DLD1 (cell line): ENCODE measurements at regions not wholly inside any gene's neighbourhood (a gene's known extent, or its start where the extent isn't known, plus 50 kb on each side); places are given as distances from the start of the nearest gene placed in this dataset.

Source experiments
- in situ Hi-C: cut with HindIII; loops from 2 replicates; pipeline ENCODE4 v1.10.0; 2017; ENCODE audit warnings: low sequenced_read_pairs

DNA sequence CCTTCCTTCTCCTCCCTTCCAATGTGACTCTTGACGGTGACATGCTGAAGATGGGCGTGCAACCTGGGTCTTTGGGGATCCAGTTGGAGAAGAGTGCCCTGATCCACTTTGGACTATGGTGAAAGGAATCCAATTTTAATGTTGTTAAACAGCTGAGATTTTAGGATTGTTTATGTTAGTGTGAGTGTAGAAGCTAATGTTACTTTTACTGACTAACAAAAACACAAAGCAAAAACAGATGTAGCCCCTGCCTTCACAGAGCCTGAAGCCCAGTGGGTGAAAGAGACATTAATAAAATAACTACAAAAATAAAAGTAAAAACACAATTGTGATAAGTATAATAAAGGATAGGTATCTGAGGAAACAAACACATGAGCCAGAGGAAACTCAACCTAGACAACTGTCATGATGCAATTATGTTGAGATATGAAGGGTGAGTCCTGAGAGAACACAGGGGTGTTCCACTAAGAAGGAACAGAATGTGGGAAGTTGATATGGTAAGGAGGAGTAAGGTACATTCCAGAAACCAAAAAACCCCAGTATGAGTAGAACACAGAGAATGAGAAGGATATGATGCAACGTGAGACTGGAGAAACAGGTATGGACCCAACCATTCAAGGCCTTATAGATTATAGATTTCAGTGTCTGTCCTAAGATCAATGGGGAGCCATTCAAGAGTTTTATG lies 115.1 kb upstream of the PMFBP1 start:
- in situ Hi-C loops: no loop called here

- in situ Hi-C loops: no loop called here
Measured at GRCh38 chr16:72285728-72286127, 113.8 kb upstream of the PMFBP1 start.

- in situ Hi-C loops: no loop called here
Measured at GRCh38 chr16:72285324-72285723, 113.4 kb upstream of the PMFBP1 start.

DNA sequence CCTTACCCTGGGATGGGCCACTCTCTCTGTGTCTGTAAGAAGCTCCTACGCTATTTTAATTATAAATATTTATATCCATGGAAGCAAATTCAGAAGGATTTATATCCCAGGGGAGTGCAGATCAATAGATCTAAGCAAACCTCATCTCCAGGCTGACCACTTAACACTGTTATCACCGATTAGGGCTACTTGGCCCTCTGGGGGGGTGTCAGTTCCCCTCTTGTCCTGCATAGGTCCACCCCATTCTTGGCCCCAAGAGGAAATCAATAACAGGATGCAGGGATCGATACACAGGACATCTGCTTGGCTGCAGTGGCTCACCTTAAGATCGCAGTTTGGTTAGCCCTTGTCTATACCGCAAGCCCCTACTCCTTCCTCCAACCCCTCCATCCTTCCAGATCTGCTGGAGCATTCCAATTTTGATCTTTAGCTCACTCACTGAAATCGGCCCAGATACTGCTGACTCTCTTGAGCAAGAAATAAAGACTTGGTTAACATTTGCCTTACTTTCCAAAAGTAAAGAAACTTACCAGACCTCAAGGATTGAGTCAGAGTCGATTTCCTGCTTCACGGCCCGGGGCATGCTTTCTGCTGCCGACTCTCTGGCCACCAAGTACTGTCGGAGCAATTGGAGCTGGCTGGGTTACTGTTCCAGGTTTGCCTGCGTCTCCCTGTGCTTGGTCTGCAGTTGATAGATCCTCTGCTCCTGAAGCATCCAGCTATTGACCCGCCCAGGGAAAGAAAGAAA lies 112.3 kb upstream of the PMFBP1 start:
- in situ Hi-C loops: no loop called here

- in situ Hi-C loops: no loop called here
Measured at GRCh38 chr16:72282362-72282761, 110.4 kb upstream of the PMFBP1 start.

DNA sequence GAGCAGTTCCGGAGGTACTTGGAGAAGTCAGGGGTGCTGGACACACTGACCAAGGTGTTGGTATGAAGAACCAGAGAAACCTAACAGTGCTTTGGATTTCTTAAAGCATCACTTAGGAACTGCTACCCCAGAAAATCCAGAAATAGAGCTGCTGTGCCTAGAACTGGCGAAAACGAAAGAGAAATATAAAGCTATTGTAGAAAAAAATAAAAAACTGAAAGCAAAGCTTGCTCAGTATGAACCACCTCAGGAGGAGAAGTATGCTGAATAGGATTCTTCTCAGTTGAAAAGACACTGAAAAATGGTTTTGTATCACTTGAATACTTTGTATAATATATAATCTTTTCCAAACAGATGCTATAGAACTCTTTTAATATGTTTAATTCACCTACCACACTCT lies 106.3 kb upstream of the PMFBP1 start:
- in situ Hi-C loops: no loop called here

DNA sequence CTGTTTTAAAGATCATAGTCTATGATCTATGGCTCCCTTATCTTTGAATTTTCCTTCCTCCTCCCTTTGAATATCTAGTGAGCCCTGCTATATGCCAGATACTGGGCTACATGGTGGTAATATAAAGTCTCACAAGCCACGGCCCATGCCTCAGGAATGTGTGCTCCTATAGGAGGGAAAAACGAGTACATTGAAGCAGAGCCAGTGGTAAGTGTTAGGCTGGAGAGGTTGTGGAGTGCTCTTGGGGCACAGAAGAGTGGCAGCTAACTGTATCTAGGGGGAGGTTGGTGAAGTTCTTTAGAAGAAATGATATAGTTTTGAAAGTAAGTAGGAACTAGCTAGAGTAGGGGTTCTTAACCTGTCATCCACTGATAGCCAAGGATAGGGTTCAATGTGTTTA lies 105.8 kb upstream of the PMFBP1 start:
- in situ Hi-C loops: no loop called here

DNA sequence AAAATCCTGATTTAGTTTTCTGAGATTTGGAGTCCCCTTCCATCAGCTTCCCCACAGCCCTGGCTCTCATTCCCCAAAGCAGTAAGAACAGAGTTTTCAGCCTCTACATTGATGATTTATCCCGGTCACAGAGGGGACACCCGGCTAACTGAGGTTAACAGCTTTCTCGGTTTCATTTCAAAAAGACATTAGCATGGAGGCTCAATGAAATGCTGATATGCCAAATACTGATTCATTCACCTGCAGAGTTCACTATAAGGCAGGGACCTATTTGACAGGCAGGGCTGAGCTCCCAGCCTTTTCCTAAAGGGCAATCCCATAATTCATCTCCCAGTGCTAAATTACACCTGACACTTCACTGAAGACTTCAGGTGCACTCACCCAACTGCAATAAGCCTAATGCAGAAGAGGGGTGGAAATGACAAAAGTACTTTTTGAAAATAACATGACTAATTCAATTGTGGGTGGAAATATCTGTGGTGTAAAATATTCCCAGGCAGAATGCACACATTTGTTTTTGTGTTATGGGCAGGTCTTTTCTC lies 99.8 kb upstream of the PMFBP1 start:
- in situ Hi-C loops: no loop called here

DNA sequence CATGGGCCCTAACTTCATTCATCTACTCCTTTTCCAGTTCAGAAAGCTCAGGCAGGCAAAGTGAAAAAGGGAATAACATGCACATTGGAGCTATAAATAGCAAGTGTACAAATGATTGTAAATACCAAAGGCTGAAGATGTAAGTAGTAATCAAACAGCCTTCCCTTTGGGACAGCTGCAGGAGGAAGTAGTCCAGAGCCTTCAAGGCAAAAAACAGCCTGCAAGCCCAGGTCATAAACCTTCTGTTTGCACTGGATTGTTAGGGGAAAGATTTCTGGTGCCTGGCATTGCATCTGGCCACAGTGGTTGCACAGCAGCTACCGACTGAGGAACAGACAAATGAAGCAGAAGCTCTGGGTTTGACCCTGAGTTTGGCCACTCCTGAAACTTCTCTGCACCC lies 98.6 kb upstream of the PMFBP1 start:
- in situ Hi-C loops: no loop called here

DNA sequence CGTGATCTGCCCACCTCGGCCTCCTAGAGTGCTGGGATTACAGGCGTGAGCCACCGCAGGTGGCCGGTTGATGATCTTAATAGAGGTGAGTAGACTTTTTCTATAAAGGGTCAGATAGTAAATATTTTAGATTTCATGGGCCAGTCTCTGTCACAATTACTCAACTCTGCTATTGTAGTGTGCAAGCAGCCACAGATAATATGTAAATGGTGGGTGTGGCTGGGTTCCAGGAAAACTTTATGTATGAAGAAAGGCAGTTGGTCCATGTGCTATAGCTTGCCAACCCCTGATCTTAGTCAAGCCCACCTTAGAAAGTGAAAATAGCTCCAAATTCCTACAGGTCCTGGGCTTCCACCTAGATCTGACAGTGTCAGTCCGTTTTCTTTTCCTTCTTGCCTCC lies 94.9 kb upstream of the PMFBP1 start:
- in situ Hi-C loops: no loop called here

GRCh38 chr16:72264771-72265170 lies 92.8 kb upstream of the PMFBP1 start:
- in situ Hi-C loops: no loop called here

- in situ Hi-C loops: no loop called here
Measured at GRCh38 chr16:72262711-72263110, 90.8 kb upstream of the PMFBP1 start.

DNA sequence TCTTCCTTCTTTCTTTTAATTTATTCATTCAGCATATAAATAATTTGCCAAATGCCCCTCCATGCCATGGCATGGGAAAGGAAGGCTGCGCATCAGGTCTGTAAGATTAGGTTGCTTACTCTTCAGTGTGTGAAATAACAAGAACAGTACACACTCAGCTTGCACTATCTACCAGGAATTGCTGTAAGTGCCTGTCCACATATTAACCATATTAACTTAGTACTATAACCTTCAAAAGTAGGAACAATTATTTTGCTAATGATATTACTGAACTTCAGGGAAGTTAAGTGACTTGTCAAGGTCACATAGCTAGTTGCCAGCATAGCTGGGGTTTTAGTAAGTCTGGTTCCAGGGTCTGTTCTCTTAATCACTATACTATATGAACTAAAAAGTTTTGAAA lies 89.2 kb upstream of the PMFBP1 start:
- in situ Hi-C loops: no loop called here

DNA sequence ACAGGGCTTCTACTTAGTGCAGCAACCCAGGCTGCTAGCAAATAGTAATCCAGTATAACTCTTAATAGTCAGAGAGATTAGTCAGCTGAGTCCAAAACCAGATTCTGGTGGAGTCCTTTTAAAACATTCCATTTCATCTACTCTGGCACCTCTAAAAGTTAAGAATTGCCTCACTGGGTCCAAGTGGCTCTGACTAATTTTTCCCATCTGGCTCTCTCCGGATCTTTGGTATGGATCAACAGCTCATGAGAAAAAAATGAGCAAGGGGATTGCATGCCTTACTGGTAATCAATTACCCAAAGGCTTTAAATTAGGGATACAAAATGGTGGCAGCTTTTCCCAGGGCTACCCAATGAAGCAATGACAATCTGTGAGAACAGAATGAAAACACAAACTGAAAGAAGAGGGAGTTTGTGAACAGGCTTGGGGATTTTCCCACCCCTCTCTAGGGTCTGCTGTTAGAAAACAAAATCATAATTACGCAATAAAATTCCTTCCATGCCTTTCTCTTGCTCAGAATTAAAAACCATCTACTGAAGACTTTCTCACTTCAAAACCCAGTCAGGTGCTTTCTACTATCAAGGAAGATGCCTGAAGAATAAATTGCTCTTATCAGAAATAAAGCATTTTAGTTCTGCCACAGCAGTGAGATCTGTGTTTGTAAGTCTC lies 84.6 kb upstream of the PMFBP1 start:
- in situ Hi-C loops: no loop called here

DNA sequence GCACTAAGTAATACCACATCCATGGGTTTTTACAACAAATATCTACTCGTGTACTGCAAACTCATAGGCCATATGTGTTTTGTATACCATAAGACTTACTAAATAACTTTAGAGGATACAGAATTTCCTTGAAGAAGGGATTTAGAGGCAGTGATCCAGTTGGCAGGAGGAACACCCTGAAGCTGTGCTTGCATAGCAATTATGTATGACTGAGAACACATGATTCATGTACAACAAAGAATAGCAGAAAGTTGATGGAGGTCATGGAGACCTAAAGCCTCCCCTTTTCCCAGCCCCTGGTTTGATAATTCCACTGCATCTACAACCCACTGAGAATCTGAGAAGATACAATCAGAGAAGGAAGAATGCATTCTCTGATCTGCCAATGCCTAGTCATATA lies 83.8 kb upstream of the PMFBP1 start:
- in situ Hi-C loops: no loop called here

DNA sequence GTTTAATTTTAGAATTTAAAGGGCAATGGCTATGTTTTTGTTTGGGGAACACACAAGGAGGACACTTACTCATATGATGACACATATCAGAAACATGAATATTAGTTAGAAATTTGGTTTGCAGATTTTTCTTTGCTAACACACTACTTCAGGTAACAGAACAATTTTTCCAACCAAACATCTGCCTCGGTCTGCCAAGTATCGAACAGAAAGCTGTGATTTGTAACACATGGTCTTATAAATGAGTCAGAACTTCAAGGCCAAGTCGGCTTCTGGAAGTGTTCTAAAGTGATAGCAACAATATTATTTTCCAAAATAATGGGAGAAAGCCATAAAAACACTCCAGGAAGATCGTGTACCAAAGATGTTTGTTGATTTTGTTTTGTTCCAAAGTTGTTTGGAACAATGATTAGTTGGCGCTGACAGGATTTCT lies 75.9 kb upstream of the PMFBP1 start:
- in situ Hi-C loops: loop anchor here (25.0 kb wide), 1 partner anchor 214 kb away; no protein-coding TSS in a partner anchor

DNA sequence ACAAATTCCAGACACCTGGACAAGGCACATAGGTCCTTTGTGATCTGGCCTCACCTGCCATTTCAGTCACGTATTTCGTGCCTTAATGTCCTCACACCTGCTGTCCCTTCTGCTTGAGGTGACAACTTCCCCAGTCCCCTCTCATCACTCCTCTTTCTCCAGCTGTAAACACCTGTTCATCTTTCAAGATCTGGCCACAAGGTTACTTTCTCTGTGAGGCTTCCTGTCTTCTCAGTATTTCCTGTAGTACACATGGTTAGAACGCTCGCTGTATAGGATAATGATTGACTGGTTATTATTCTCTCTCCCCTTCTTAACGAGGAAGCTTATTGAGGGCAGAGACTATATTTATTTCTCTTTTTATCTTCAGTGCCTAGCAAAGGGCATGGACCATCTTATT lies 74.5 kb upstream of the PMFBP1 start:
- in situ Hi-C loops: loop anchor here (25.0 kb wide), 1 partner anchor 216 kb away; no protein-coding TSS in a partner anchor

DNA sequence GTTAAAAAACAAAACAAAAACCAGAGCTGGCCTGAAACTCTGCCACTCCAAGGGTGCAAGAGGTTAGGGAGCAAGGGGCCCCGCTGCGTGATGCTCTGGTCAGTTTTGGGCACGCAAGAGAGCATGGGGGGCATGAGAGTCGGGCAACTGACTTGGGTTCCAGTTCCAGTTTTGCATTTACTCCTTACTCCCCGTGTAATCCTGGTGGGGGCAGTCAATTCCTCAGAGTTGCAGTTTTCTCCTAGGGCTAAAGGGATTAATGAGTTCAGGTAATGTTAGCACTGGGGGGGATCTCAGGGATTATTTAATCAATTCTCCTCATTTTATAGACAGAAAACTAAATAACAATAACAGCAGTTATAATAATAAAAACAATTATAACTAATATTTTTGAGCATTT lies 72.9 kb upstream of the PMFBP1 start:
- in situ Hi-C loops: loop anchor here (25.0 kb wide), 1 partner anchor 217 kb away; no protein-coding TSS in a partner anchor

- in situ Hi-C loops: loop anchor here (25.0 kb wide), 1 partner anchor 219 kb away; no protein-coding TSS in a partner anchor
Measured at GRCh38 chr16:72243621-72244020, 71.7 kb upstream of the PMFBP1 start.

DNA sequence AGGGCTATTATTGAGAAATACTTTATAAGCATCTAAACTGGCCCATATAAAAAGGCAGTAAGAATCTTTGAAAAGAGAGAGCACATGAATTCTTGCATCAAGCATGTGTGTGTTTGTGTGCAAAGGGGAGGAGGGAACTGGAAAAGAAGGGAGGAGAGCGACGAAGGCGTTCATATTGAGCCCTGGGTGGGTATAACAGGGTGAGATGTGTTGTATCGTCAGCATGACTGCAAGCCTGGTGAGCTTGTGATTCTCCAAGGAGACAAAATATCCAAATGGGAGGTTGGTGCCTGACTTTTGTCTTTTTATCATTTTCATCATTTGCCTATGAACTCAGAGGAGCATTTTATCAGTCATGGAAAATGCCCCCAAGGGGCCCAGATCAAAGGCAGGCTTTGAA lies 70.8 kb upstream of the PMFBP1 start:
- in situ Hi-C loops: loop anchor here (25.0 kb wide), 1 partner anchor 220 kb away; no protein-coding TSS in a partner anchor

GRCh38 chr16:72241930-72242329 lies 70.0 kb upstream of the PMFBP1 start:
- in situ Hi-C loops: loop anchor here (25.0 kb wide), 1 partner anchor 220 kb away; no protein-coding TSS in a partner anchor
